RKO (cell line): ENCODE measurements at regions not wholly inside any gene's neighbourhood (a gene's known extent, or its start where the extent isn't known, plus 50 kb on each side); places are given as distances from the start of the nearest gene placed in this dataset.

ENCODE experiments used
- DNase-seq: peaks from one replicate; pipeline ENCODE4 v3.0.0-alpha.2; 2016; ENCODE audit warnings: low spot score

GRCh38 chr4:154088741-154089140 lies 299.9 kb upstream of the SFRP2 start:
- DNase-seq = no peak

- no peak for DNase-seq
Measured at GRCh38 chr4:154086247-154086646, 297.4 kb upstream of the SFRP2 start.

DNA sequence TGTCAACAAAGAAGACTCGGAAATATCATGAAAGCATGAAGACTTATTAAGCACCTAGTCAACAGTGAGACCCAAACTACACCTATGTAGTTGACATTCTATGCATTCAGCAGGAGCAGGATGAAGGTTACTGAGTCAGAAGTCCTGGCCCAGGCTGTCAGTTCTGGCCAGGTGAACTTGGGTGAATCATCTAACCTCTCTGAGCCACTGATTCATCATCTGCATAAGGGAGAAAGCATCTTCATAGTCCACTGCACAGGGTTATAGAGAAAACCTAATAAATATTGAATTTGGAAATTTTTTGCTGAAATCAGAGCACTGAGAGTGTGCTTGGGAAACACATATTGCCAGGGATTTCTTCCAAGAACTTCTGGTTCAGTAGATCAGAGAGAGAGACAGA lies 296.0 kb upstream of the SFRP2 start:
- no peak for DNase-seq

DNA sequence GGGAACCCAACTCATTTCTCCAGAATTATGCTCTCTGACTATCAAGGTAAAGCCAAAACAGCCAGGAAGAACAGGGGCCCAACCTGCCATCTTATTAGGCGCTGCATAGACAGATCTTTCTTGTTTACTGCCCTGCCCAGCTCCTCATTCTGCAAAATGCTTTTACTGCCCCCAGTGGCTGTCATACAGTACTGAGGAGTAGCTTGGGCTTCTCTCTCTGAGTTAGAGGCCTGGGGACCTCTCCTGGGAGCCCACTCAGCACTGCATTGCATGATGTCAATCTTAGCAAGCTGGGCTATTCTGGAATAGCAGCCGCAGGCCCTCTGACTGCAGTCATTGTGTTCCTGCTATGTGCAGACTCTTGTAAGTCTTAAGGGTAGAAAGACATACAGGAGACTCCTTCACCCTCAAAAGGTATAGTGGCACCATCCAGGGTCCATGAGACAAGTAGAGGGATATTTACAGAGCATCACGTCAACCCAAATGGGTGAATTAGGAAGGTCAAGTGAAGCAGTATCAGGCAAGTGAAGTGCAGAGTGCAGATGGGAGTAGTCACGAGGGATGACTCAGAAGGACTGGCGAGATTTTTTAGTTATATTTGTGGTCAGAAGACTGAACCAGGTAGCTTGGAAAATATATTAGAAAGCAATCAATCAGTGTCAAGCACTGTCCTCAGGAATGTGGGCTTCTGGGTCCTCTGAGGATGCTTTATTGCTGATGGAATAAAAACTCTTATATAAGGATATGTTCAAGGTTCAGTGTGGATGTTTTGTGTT lies 294.1 kb upstream of the SFRP2 start:
- DNase-seq = peak; percentile 23

DNA sequence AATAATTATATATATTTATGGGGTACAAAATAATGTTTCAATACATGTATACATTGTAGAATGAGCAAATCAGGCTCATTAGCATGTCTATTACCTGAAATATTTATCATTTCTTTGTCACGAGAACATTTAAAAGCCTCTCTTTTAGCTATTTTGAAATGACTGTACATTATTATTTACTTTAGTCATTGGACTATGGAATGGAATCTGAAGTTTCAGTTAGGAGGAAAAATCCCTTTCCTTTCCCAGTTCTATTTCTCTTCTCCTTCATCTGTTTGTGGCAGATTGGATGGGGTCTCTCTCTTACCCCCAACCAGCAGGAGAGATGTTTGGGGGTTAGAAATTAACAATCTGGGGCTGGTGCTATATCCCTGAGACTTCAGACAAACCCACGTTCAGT lies 292.5 kb upstream of the SFRP2 start:
- no peak for DNase-seq

GRCh38 chr4:154078504-154079350 lies 289.8 kb upstream of the SFRP2 start:
- DNase-seq = no peak

DNA sequence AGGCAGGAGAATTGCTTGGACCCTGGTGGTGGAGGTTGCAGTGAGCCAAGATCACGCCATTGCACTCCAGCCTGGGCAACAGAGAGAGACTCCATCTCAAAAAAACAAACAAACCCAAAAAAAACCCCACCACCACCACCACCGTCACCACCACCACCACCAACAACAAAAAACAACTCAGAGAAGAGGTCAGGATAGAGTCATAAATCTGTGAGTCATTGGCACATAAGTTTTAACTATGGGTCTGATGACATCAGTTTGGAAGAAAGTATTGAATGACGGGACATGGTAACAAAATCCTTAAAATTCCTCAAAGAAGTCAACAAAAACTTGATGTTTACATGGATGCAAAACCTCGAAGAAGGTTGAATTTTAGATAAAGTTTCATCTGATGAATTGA lies 288.0 kb upstream of the SFRP2 start:
- peak; percentile 34 for DNase-seq

- DNase-seq = peak; percentile 76
Measured at GRCh38 chr4:154073107-154073822, 284.4 kb upstream of the SFRP2 start.

DNA sequence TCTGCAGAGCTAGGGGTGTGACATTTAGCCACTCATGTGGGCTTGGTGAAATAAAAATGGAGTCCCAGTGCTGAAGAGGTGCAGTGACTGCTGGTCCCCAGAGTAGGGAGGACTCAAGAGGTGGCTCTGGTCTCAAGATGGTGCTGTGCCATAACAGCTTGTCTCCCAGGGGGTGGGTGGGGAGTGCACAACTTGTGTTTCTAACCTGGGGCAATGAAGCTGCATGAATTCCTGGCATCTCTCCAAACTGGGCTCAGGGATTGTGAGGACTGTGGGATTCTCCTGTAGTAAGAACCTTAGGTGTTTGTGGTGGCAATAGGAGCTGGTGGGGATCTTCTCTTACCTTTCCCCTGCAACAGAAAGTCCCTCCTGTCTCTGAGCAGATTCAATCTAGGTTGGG lies 278.9 kb upstream of the SFRP2 start:
- no peak for DNase-seq

DNA sequence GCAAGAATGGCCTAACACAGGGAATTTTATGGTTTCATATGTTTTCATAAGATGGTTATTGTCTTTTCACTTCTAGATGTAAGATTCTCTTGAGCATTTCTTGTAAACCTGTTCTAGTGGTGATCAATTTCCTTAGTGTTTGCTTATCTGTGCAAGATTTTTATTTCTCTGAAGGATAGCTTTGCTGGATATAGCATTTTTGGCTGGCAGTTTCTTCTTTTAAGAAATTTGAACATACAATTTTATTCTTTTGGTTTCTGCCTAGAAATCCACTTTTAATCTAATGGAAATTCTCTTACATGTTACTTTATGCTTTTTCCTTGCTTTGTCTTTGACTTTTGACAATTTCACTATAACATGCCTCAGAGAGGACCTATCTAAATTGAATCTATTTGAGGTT lies 276.5 kb upstream of the SFRP2 start:
- no peak for DNase-seq

DNA sequence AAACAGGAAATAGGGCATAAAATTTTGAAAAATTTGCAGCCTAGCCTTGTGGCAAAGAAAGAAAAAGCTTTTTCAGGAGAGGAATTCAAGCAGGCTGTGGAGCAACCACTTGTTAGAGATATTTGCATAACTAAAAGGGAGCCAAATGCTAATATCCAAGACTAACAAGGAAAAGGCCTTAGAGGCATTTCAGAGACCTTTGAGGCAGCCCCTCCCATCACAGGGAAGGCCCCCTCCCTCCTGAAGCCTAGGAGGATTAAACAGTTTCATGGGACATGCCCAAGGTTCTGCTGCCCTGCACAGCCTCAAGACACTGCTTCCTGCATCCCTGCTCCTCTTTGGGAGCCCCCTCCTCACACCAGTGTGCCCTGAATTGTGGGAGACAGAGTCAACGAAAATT lies 275.4 kb upstream of the SFRP2 start:
- DNase-seq = no peak

- DNase-seq = no peak
Measured at GRCh38 chr4:154049457-154050181, 260.7 kb upstream of the SFRP2 start.

DNA sequence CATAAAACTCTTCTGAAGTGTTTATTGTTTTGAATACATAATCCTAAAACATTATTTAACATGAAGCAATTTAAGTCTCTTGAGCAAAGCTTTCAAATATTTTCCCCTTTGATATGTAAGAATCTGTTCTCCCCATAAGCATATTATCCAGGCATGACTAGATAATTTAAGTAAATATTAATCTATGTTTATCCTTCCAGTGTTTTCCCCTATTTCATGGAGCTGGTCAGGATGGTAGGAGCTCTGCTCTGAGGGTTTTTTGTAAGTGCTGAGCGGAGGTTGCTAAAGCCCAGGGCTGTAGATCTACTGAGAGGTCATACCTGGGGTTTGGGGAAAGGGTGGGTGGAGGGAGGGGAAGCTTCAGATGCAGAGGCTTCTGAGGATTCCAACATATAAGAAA lies 258.9 kb upstream of the SFRP2 start:
- DNase-seq = no peak

GRCh38 chr4:154044742-154045485 lies 256.0 kb upstream of the SFRP2 start:
- no peak for DNase-seq

DNA sequence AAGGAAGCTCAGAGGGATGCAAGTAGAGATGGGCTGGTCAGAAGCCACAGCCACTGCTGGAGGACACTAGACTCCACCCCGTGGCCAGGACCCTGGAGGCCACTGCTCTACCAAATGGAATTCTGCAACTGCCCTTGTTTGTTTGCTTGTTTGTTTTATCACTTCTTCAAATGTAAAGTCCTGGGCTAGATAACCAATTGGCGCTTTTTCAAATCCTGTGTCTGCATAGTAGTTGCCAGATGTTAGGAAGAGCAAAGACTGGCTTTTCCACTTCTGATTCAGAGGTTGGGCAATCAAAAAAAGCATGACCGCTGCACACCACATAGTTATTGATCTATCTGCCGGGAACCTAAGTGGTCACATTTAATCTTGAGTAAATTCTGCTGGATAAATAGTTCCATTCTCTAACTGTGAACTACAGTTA lies 255.2 kb upstream of the SFRP2 start:
- DNase-seq = no peak

- DNase-seq = no peak
Measured at GRCh38 chr4:154041640-154042039, 252.8 kb upstream of the SFRP2 start.

- DNase-seq = no peak
Measured at GRCh38 chr4:154039435-154040343, 250.8 kb upstream of the SFRP2 start.

DNA sequence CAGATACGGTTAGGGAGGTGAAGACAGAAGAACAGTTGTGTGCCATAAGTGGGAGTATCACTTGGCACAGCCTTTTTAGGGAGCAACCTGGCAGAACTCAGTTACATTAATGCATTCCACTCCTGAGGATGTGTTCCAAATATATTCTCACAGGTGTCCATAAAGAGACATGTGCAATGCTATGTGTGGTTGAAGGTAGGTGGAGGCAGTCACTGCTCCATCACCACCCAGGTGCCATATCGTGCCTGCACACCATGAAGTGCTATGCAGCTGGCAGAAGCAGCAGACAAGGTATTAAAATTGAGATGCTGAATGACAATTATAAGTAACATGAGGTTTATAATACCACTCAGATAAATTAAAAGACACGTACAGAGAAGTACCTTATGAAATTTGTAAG lies 248.0 kb upstream of the SFRP2 start:
- no peak for DNase-seq

DNA sequence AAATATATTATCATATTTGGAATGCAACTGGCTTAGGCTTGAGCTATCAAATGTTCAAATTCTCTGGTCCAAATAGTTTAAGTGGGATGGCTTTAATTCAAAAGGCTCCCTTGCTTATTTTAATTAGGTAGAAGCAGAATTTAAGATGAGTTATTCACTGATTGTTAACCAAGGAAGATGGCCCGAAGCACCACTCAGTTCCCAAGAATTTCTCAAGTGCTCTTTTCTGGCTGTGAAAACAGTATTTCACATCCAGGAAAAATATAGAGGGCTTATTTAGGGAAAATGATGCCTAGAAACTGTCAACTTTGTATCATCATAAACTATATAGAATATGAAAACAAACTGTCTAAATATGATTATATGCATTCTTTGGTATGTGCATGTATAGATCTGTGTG lies 246.5 kb upstream of the SFRP2 start:
- no peak for DNase-seq

DNA sequence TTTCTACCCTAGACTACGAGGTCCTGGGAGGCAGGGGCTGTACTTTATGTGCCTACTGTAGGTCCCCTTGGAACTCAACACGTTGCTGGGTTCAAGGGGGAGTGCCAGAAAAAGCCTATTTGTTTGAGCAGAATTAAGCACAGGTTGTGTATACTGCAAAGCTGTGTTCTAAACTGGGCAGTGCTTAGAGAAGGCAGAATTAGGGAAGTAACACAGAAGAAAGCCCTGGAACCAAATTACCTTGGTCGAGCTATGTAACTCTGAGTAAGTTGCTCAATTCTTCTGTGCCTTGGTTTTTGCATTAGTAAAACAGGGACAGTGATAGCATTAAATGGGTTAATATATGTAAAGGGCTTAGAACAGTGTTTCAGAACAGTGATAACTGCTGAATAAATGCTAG lies 245.0 kb upstream of the SFRP2 start:
- no peak for DNase-seq
